HG02973 (cell line): ENCODE measurements at regions not wholly inside any gene's neighbourhood (a gene's known extent, or its start where the extent isn't known, plus 50 kb on each side); places are given as distances from the start of the nearest gene placed in this dataset.
"Not testable (repeated sequence)": the region's sequence is repeated elsewhere in the genome, so short reads cannot be mapped to it uniquely, and the experiment has no call there.

Experiments used
- ATAC-seq: cut with Tn5 transposase; IDR thresholded peaks from one replicate; pipeline ENCODE4 v1.9.1; 2021; ENCODE audit warnings: moderate library complexity; ENCODE audit not compliant: unreplicated experiment

DNA sequence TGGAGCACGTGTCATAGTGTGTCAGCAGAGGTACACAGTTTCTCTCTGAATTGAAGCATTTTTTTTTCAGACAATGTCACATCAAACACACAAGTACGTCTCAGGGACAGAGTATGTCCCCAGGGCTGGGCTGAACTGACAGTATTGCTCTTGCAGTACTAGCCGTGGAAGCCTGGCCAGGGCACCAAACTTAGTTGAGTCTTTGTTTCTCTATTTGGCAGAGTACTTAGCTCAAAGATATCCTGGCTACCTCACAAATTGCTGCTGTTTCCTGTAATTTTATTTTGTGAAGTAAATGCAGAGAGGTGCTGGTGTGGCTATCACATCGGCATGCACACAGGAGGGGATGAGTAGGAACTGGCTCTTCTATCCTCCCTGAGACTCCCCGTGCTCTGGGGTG is 691.6 kb upstream of the HS6ST1 start:
- ATAC-seq, result no peak

DNA sequence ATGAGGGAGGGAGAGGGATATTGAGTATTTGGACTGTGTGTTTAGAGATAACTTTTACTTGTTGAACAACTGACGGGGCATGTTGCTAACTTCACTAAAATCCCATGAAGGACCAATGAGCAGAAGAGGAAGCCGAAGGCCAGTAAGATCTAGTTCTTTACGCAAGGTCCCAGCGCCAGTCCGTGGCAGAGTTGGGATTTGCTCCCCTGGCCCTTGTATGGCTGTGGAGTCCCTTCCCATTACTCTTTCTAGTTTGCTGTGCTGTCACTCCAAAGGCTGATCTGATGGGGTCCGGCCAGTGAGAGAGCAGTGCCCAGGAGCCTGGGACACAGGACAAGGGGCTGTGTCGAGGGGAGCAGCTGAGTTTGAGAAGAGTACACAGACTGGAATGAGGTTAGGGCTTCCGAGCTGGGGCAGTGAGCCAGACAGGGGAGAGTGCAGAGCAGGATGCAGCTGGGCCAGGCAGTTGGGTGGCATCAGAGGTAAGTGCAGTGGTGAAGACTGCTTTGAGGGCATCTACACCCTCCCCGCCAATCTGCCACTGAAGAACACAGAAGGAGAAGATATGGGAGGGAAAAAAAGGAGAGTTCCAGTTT is 692.9 kb upstream of the HS6ST1 start:
- no peak for ATAC-seq

DNA sequence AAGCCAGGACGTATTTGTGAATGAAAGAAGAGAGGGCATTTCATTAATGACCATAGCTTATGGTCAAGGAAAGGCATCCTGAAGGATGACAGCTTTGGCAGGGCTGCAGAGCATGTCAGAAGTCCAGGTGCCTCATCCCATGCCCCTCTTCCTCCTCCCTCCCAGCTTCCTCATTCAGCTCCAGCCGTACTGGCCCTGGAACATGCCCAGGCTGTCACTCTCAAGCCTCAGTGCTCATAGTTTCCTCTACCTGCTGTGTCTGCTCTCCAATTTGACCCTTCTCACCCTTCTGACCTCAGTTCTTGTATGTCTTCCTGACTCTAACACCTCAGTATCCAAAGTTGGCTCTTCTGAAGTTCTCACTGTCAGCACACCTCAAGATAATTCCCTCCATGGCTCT is 695.8 kb upstream of the HS6ST1 start:
- no peak for ATAC-seq

DNA sequence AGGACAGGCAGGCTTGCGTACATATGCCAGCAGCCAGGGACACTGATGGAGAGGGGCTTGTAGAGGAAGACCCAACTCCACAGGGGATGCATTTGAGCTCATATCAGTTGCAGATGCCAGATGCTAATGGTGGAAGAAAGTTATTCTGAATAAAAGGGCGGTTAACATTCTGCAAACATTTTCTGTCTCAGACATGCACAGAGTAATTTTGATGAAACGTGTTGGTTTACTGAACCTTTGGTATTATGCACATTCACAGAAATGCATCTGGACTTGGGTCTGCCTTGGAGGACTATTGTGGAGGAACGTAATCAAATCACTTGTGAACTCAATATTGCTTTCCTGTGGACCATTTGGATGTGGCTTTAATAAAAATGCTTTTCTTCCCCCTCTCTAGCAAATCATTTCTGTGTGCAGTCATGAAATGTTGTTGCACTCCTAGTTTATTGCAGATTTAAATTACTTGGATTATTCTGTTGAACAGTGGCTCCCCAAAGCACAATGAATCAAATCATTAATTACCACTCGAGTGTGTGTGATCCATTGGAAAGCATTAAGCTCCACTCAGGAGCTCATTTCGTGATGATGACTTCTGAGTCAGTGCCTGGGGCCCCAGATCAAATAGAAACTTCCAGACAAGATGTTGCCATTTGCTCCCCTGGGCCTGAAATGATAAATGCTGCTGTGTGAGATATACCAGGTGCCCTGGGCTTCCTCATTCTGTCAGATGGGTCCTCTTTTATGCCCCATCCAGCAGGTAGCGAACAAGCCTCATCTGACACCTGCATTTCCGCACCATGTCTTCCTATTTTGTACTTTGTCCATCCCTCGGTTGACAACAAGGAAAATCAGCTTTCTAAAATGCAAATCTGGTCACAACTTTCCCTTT is 697.0 kb upstream of the HS6ST1 start:
- no peak for ATAC-seq

DNA sequence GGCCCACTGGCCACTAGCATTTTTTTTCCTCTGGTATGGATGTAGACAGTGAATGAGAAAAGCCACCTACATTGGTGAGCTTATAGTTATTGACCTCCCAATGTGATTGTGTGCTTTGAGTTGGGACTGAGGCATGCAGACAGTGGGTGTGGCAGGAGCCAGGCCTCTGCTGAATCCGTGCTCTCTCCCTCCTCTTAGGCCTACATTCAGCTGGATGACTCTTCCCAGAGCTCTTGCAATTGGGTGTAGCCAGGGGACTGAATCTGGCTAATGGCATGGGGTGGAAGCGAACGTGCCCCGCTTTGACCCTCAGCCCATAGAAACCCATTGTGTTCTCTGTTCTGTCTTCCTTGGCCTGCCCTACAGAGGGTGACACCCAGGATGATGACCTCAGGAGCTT is 698.3 kb upstream of the HS6ST1 start:
- ATAC-seq, result no peak

DNA sequence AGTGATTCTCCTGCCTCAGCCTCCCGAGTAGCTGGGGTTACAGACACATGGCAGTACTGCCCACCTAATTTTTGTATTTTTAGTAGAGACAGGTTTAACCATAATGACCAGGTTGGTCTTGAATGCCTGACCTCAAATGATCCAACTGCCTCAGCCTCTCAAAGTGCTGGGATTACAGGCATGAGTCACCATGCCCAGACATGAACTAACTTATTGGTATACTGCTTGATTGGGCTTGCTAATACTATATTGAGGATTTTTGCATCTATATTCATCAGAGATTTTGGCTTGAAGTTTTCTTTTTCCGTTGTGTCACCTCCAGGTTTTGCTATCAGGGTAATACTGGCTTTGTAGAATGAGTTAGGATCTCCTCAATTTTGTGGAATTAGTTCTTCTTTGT is 706.1 kb upstream of the HS6ST1 start:
- ATAC-seq, result no peak

DNA sequence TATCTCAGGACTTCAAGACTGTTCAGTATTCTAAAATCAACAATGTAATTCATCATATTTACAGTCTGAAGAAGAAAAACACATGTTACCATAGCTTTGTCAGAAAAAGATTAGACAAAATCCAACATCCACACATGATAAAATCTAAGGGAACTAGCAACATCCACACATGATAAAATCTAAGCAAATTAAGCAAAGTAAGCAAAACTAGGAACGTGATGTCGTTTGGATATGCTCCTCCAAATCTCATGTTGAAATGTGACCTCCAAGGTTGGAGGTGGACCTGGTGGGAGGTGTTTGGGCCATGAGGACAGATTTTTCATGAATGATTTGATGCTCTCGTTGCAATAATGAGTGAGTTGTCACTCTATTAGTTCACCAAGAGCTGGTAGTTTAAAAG is 717.3 kb upstream of the HS6ST1 start:
- no peak for ATAC-seq

DNA sequence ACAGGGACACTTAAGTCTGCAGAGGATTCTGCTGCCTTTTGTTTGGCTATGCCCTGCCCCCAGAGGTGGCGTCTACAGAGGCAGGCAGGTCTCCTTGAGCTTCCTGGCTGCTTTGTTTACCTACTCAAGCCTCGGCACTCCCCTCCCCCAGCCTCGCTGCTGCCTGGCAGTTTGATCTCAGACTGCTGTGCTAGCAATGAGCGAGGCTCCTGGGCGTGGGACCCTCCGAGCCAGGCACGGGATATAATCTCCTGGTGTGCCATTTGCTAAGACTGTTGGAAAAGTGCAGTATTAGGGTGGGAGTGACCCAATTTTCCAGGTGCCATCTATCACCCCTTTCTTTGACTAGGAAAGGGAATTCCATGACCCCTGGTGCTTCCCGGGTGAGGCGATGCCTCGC is 725.0 kb upstream of the HS6ST1 start:
- not testable (repeated sequence) for ATAC-seq

DNA sequence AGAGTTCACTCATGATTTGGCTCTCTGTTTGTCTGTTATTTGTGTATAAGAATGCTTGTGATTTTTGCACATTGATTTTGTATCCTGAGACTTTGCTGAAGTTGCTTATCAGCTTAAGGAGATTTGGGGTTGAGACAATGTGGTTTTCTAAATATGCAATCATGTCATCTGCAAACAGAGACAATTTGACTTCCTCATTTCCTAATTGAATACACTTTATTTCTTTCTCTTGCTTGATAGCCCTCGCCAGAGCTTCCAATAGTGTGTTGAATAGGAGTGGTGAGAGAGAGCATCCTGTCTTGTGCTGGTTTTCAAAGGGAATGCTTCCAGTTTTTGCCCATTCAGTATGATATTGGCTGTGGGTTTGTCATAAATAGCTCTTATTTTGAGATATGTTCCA is 727.8 kb upstream of the HS6ST1 start:
- not testable (repeated sequence) for ATAC-seq

DNA sequence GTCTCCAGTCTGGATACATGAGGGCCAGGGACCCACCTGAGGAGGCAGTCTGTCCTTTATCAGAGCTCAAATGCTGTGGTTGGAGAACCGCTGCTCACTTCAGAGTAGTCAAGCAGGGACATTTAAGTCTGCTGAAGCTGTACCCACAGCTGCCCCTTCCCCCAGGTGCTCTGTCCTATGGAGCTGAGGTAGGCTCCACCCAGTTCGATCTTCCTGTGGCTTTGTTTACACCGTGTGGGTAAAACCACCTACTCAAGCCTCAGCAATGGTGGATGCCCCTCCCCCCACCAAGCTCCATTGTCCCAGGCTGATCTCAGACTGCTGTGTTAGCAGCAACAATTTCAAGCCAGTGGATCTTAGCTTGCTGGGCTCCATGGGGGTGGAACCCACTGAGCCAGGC is 731.4 kb upstream of the HS6ST1 start:
- ATAC-seq, result no peak

DNA sequence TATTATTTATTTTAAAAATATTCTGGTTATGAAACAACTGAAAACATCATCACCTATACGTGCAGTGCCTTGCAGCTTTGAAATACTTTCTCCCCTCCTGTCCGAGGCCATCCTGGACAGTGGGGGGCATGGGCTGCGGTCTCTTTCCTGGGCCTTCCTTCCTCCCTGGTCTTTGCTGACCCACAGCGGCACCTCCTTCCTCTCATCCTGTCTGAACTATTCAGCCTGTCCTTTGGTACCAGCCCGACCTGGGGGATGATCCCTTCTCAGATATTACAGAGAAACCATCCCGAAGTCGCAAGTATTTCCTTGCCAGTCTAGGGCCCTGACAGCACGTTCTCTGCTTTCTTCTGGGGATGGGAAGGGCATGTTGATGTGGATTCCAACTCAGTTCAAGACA is 736.6 kb upstream of the HS6ST1 start:
- ATAC-seq, result no peak

DNA sequence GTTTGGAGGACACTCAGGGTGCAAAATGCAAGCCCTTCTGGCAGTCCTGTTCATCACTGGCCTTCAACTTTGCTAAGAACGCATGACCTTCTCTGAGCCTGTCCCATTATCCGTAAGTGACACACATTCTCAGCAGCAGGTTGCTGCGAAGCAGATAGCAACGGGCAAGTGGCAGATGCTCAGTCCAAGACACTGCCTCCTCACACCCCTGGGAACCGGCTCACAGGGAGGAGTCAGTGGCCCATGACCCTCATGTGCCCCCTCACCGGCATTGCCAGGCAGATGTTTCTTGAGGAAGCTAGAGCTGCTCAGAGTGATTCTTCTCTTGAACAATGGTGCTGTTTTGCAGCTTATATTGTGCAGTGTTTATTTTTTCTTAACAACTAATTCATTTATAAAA is 737.2 kb upstream of the HS6ST1 start:
- ATAC-seq, result no peak

DNA sequence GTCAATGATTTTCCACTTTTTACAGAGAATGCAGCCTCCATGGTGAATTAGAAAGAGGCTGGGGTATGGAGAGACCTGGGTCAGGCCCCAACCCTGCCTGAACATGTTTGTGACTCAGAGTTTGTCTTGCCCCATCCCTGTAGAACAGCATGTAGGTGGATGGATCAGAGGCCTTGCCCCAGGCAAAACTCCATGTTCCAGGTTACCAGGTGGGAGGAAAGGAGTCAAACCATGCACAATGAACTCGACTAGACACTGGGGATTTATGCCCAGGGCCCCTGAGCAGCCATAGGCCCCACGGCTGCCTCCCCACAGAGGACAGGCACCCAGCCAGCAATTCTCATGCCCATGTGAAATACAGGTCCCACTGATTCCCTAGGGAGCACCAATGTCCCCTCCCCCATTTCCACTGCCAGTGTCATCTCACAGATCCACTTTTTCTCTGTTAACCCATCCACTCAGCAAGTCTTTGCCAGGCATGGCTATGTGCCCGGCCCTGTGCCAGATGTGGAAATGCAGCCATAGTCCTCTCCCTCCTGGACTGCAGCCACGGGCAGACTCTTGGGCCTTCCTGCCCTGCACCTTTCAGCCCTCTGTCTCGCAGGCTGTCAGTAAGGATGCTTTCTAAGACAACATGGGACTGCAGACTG is 737.8 kb upstream of the HS6ST1 start:
- ATAC-seq, result no peak

DNA sequence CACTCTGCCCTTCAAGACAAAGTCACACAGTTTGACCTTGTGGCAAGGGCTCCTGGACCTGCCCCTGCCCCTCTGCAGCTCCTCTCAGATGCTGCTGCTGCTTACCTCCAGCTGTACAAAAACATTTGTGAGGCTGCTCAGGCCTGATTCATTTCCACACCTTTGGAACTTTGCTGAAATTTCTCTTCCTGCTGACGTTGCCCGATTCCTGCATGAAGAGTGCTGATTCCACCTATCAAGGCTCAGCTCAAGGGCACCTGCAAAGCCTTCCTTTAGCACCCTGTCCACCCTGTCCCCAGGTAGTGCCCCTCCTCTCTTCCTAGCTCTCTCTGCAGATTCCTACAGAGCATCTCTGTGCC is 738.3 kb upstream of the HS6ST1 start:
- no peak for ATAC-seq

DNA sequence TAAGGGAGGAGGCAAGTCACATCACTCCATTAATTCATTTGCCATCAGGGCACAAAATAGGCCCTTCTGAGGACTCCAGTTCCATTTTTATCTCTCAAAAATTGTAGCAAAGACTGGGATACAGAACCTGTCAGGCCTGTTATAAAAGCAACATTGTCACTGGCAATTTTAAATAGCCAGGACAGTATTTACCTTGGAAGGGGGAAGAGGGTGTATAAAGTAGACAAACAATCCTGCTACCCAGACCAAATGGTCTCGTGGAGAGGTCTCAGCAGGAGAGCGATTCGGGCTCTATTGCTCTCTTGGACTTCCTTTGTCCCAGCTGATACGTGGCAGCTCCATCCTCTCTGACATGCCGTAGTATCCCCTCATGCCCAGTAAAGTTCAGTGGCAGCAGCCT is 740.3 kb upstream of the HS6ST1 start:
- ATAC-seq, result no peak

DNA sequence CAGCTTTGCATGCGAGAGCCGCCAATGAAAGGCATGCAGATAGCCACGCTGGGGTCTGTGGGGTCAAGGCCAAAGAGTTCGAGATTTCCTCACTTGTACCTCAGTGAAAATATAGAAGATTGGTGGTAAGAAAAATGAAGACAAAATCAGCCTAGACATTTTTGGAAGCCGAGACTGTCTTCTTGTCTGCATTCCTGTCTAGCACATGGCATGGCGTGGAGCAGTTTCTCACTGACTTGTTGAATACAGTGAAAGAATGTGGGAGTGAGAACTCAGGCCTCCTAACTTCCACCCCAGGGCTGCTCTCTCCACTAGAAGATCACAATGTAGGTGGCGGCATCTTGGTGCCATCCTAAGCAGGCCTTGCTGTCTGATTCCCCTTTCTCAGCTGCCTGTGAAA is 740.8 kb upstream of the HS6ST1 start:
- no peak for ATAC-seq

DNA sequence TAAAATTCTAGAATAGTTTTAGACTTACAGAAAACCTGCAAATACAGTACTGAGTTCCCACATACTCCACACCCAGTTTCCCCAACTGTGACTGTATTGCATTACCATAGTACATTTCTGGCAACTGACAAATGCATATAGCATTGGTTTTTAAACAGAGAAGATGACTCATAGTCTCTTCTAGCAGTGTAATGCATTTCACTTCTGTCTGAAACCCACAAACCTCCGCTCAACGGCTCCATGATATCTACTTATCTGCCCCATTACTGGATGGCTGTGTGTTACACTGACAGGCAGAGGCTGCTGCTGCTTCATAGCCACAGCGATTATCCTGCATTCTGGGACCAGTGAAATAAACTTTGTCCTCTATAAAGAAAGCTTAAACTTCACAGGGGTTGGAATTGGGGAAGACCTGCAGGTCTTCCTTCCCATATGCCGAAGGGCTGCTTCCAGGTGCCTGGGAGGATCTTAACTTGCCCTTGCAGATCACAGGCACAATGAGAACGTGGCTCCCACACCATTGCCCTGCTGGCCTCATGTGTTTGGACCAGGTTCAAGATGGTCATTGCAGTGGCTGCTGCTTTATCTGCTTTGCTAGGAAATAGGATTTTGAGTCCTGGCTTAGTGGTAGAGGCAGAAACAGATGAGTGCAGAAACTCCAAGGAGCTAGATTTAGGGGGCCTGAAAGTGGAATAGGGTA is 742.6 kb upstream of the HS6ST1 start:
- ATAC-seq, result no peak

DNA sequence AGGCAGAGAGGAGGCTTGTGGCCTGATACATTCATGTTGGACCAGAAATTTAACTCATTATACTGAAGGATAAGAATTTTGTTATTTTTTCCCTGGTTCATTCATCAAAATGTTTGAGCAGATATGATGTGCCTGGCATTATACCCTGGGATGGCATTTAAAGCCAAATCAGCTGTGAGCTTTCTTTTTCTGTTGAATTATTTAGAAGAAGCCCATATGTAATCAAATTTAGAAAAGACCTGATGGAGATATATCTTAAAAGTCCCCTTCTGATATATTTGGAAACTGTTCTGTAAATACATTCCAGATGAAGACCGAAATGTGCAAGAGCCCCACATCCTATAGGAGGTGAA is 743.1 kb upstream of the HS6ST1 start:
- ATAC-seq, result no peak

DNA sequence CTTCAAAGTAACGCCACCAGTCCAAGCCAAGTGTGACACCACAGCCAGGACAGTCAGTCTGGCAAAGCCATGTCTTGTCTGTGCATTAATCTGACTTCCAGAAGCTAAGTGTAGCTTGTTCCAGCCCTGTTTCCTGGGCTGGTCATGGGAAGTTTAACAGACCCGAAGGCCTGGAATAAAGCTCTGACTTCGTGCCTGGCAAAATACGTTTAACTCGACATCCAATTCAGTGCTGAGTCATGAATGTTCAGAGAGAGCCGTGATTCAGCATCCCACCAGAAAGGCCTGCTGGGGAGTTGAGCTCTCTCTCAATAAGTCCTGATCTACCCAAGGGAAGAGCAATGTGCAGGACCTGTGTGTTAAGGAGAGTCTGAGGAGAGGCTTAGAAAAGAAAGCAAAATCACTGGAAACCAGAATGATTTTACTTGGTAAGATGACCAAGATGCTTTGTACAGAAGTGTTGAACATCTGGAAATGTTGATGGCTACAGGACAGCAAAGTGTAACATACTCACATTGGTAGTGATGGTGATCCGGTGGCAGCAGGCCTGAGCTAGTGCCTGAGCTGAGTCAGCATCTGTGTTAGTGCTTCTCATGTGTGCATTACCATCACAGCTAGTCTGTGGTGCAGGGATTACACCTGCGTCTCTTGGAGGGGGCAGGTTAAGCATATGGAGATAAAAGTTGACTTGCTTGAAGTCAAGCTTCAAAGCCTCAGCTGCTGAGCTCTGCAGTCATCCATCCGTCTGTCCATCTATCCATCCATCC is 743.7 kb upstream of the HS6ST1 start:
- no peak for ATAC-seq

DNA sequence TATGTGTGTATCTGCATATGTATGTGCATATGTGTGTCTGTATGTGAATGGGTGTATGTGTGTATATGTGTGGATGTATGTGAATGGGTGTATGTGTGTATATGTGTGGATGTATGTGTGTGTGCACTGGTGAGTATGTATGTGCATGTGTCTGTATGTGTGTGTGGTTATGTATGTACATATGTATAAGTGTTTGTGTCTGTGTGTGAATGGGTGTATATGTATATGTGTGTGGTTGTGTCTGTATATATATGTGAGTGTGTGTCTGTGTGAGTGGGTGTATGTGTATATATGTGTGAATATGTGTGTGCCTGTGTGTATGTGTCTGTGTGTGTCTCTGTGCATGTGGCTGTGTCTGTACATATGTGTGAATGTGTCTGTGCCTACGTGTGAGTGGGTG is 748.4 kb upstream of the HS6ST1 start:
- no peak for ATAC-seq

DNA sequence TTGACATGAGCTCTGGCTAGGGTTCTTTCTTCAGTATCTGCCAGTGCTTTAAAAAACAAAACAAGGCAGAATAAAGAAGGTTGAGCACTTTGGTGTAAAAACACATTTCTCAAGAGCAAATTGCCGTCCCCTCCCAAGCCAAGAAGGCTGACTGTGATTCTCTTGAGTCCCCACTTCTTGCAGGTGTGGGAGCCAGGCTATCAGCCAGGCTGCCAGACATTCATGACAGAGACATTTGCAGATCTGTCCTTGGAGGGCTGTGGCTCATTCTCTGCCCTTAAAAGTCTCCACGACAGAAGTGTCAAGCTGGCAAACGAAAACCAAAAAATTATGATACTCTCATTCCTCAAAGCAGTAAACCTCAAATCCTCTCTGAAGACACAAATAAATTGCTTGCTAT is 749.3 kb upstream of the HS6ST1 start:
- no peak for ATAC-seq
